K562 (cell line): ENCODE measurements at regions not wholly inside any gene's neighbourhood (a gene's known extent, or its start where the extent isn't known, plus 50 kb on each side); places are given as distances from the start of the nearest gene placed in this dataset.

Experiments used
- ATF7 ChIP-seq: fragments of 450-650 bp; IDR thresholded peaks from 2 replicates; pipeline ENCODE4 v1.7.1; 2014; ENCODE audit warnings: mild to moderate bottlenecking, moderate library complexity
- CEBPG ChIP-seq, 3 experiments: fragments of 200-800 bp in 1 of 3; sonication (Bioruptor generic) in 1 of 3; sonication (generic) in 1 of 3; formaldehyde crosslinking in 1 of 3; IDR thresholded peaks in 2 of 3; conservative IDR thresholded peaks in 1 of 3; 2 replicates each; pipeline versions ENCODE4 v1.6.1 to v1.8.0; 2016 to 2022; ENCODE audit warnings: missing compliant biosample characterization in 2 of 3, missing genetic modification characterization in 2 of 3, mild to moderate bottlenecking in 1 of 3, missing genetic modification reagents in 1 of 3
- EP300 ChIP-seq: IDR thresholded peaks from 2 replicates; pipeline ENCODE4 v1.6.1; 2012; ENCODE audit warnings: low read length, improper control_type of control experiment
- EP400 ChIP-seq: fragments of 450-650 bp; IDR thresholded peaks from 2 replicates; pipeline ENCODE4 v1.6.1; 2017; ENCODE audit warnings: antibody characterized with exemption, mild to moderate bottlenecking, moderate library complexity
- MAZ ChIP-seq, 2 experiments: fragments of 450-650 bp in 1 of 2; sonication (generic) in 1 of 2; formaldehyde crosslinking; IDR thresholded peaks in 1 of 2; conservative IDR thresholded peaks in 1 of 2; 2 replicates each; pipeline versions ENCODE4 v1.4.0 to v1.5.0; 2020; ENCODE audit warnings: mild to moderate bottlenecking in 1 of 2, missing genetic modification reagents in 1 of 2
- NBN ChIP-seq: fragments of 450-650 bp; IDR thresholded peaks from 2 replicates; pipeline ENCODE4 v1.6.1; 2016; ENCODE audit warnings: low read depth, mild to moderate bottlenecking
- NCOA1 ChIP-seq: fragments of 450-650 bp; IDR thresholded peaks from 2 replicates; pipeline ENCODE4 v1.6.1; 2016; ENCODE audit warnings: low read depth
- NFE2 ChIP-seq: IDR thresholded peaks from 2 replicates; pipeline ENCODE4 v1.6.1; 2014; ENCODE audit warnings: antibody characterized with exemption, low read depth
- RBM25 ChIP-seq: fragments of 200-400 bp; formaldehyde crosslinking; IDR thresholded peaks from 2 replicates; pipeline ENCODE4 v1.6.1; 2018; ENCODE audit warnings: low read length, low read depth, moderate library complexity; ENCODE audit not compliant: severe bottlenecking
- RERE ChIP-seq: sonication (generic); formaldehyde crosslinking; IDR thresholded peaks from 2 replicates; pipeline ENCODE4 v1.8.0; 2023; ENCODE audit warnings: missing genetic modification reagents, mild to moderate bottlenecking, borderline replicate concordance
- ZNF133 ChIP-seq: fragments of 250-450 bp; sonication (Bioruptor Pico); IDR thresholded peaks from 2 replicates; pipeline ENCODE4 v1.4.0; 2020; ENCODE audit warnings: mild to moderate bottlenecking
- ZNF318 ChIP-seq, 2 experiments: fragments of 450-650 bp; IDR thresholded peaks; 2 replicates each; pipeline ENCODE4 v1.6.1; 2016; ENCODE audit warnings: mild to moderate bottlenecking in 2 of 2, borderline replicate concordance in 1 of 2, low read depth in 1 of 2, moderate library complexity in 1 of 2
- TF ChIP-seq, protein P1 (sequence below): fragments of 450-650 bp; IDR thresholded peaks from 2 replicates; pipeline ENCODE4 v1.6.1; 2016; ENCODE audit warnings: low read depth, mild to moderate bottlenecking, moderate library complexity

- TF ChIP-seq CEBPG (CRISPR knock-in tag; IDR thresholded peaks at IDR 0.05): no peak
- TF ChIP-seq CEBPG (tag; conservative IDR thresholded peaks at IDR 0.05 in 1 of 2, IDR thresholded peaks at IDR 0.05 in 1 of 2): 0 out of 4 replicates have a peak, but pooled peaks of 1 of the 2 experiments have one; percentile 33
- TF ChIP-seq RERE: no peak
- TF ChIP-seq ZNF318 (IDR thresholded peaks at IDR 0.05; ENCODE audit: borderline replicate concordance in 1 of 2, low read depth in 1 of 2): peak in 1 of 2 experiments; percentile 87; a peak in 2 of 4 replicates
- TF ChIP-seq NBN: peak; percentile 68; the same call in 1 of the 2 replicates
- peak; percentile 43; the same call in 1 of the 2 replicates for TF ChIP-seq NCOA1
- peak; percentile 86 for TF ChIP-seq EP300
- 0 out of 4 replicates have a peak, but pooled peaks of 1 of the 2 experiments have one; percentile 15 for TF ChIP-seq MAZ (CRISPR knock-in tag; conservative IDR thresholded peaks at IDR 0.05 in 1 of 2, IDR thresholded peaks at IDR 0.05 in 1 of 2)
- TF ChIP-seq, protein P1, sequence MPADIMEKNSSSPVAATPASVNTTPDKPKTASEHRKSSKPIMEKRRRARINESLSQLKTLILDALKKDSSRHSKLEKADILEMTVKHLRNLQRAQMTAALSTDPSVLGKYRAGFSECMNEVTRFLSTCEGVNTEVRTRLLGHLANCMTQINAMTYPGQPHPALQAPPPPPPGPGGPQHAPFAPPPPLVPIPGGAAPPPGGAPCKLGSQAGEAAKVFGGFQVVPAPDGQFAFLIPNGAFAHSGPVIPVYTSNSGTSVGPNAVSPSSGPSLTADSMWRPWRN: peak; percentile 49; the same call in 1 of the 2 replicates
- peak; percentile 76 for TF ChIP-seq ATF7
- TF ChIP-seq EP400: 0 out of 2 replicates have a peak, but pooled peaks have one; percentile 25
- TF ChIP-seq RBM25: peak; percentile 14
- TF ChIP-seq ZNF133 (CRISPR knock-in tag): no peak
- peak; percentile 50; the same call in 1 of the 2 replicates for TF ChIP-seq NFE2
These were observed 264.0 kb downstream of the ARL4A start (continued) for GRCh38 chr7:12951397-12951801.
